Tibial artery (tissue), 4 donors: ENCODE measurements at regions not wholly inside any gene's neighbourhood (a gene's known extent, or its start where the extent isn't known, plus 50 kb on each side); places are given as distances from the start of the nearest gene placed in this dataset.

Source experiments
- DNase-seq, 2 donors: peaks; one replicate each; pipeline ENCODE4 v3.0.0-alpha.2; 2019
- H3K27ac ChIP-seq, 2 donors: fragments of 200-600 bp; sonication (generic) in 1 of 2; 1 replicate in 1 of 2; 2 replicates in 1 of 2; pipeline ENCODE4 v1.5.1; 2018 to 2019; ENCODE audit warnings: mild to moderate bottlenecking in 1 of 2
- H3K27me3 ChIP-seq, 2 donors: fragments of 200-600 bp; sonication (generic) in 1 of 2; one replicate each; pipeline versions ENCODE4 v1.5.1 to v1.6.0; 2016 to 2019
- H3K36me3 ChIP-seq, 3 donors: fragments of 200-600 bp; sonication (generic) in 2 of 3; one replicate each; pipeline ENCODE4 v1.5.1; 2016 to 2019; ENCODE audit warnings: mild to moderate bottlenecking in 2 of 3
- H3K4me1 ChIP-seq, 4 donors: fragments of 200-600 bp; sonication (generic) in 2 of 4; 1 replicate in 3 of 4; 2 replicates in 1 of 4; pipeline ENCODE4 v1.5.1; 2016 to 2019
- H3K4me3 ChIP-seq, 2 donors: fragments of 200-600 bp; sonication (generic) in 1 of 2; 1 replicate in 1 of 2; 2 replicates in 1 of 2; pipeline ENCODE4 v1.5.1; 2018 to 2019; ENCODE audit warnings: mild to moderate bottlenecking in 2 of 2
- H3K9me3 ChIP-seq, 3 donors: fragments of 200-600 bp; sonication (generic) in 1 of 3; one replicate each; pipeline ENCODE4 v1.5.1; 2016 to 2019
- CTCF ChIP-seq, 2 experiments: fragments of 200-600 bp in 1 of 2; fragments of 450-650 bp in 1 of 2; IDR thresholded peaks; one replicate each; pipeline ENCODE4 v1.5.1; 2017 to 2019; ENCODE audit warnings: antibody characterized with exemption in 2 of 2, mild to moderate bottlenecking in 1 of 2, moderate library complexity in 1 of 2
- intact Hi-C: fragments of 100-400 bp; cut with DNase I; formaldehyde crosslinking; loops from one replicate; pipeline ENCODE4 v1.15.0; 2023; ENCODE audit warnings: low total_unique reads

- intact Hi-C loops = no loop called here
- DNase-seq = no peak
- H3K27ac ChIP-seq = no peak overlapping the region
Observed at GRCh38 chr21:17979763-17980162, 160.6 kb upstream of the C21orf91 start.

GRCh38 chr21:17978895-17979294 is 159.7 kb upstream of the C21orf91 start:
- H3K27ac ChIP-seq = no peak overlapping the region
- H3K9me3 ChIP-seq = no peaks in the 10 kb centered on the region
- H3K27me3 ChIP-seq = no peaks in the 10 kb centered on the region
- intact Hi-C loops = no loop called here
- TF ChIP-seq CTCF (IDR thresholded peaks at IDR 0.05) = no peak
- H3K36me3 ChIP-seq = no peaks in the 10 kb centered on the region
- DNase-seq = no peak
- no peak overlapping the region for H3K4me3 ChIP-seq
- peaks cover 0 to 8% (median 0%) of the 10 kb centered on the region in 4 donors for H3K4me1 ChIP-seq

More at GRCh38 chr21:17979763-17980162, 160.6 kb upstream of the C21orf91 start:
- H3K4me1 ChIP-seq = peaks cover 0 to 8% (median 0%) of the 10 kb centered on the region in 4 donors
- no peaks in the 10 kb centered on the region for H3K9me3 ChIP-seq
- no peaks in the 10 kb centered on the region for H3K36me3 ChIP-seq
- no peaks in the 10 kb centered on the region for H3K27me3 ChIP-seq
- no peak for TF ChIP-seq CTCF (IDR thresholded peaks at IDR 0.05)
- no peak overlapping the region for H3K4me3 ChIP-seq

- no peaks in the 10 kb centered on the region for H3K27me3 ChIP-seq
- no peak overlapping the region for H3K4me3 ChIP-seq
- DNase-seq = no peak
- no peak overlapping the region for H3K27ac ChIP-seq
- no peak for TF ChIP-seq CTCF (IDR thresholded peaks at IDR 0.05)
- H3K4me1 ChIP-seq = peaks cover 0 to 8% (median 0%) of the 10 kb centered on the region in 4 donors
- no peaks in the 10 kb centered on the region for H3K9me3 ChIP-seq
- no peaks in the 10 kb centered on the region for H3K36me3 ChIP-seq
- intact Hi-C loops = no loop called here
Observed at GRCh38 chr21:17976691-17977090, 157.5 kb upstream of the C21orf91 start.

- no peak overlapping the region for H3K27ac ChIP-seq
- DNase-seq = no peak
- no peak for TF ChIP-seq CTCF (IDR thresholded peaks at IDR 0.05)
- peaks cover 0 to 8% (median 0%) of the 10 kb centered on the region in 4 donors for H3K4me1 ChIP-seq
- H3K36me3 ChIP-seq = no peaks in the 10 kb centered on the region
- no peaks in the 10 kb centered on the region for H3K27me3 ChIP-seq
- H3K4me3 ChIP-seq = no peak overlapping the region
- intact Hi-C loops = no loop called here
- no peaks in the 10 kb centered on the region for H3K9me3 ChIP-seq
Observed at GRCh38 chr21:17976139-17976538, 157.0 kb upstream of the C21orf91 start.

- no peak for DNase-seq
- TF ChIP-seq CTCF (IDR thresholded peaks at IDR 0.05) = no peak
- Histone ChIP-seq H3K27ac (no peak overlapping the region), H3K4me1 (no peaks in the 10 kb centered on the region), H3K4me3 (no peak overlapping the region), H3K9me3 (no peaks in the 10 kb centered on the region), H3K27me3 (no peaks in the 10 kb centered on the region), H3K36me3 (no peaks in the 10 kb centered on the region)
- intact Hi-C loops = no loop called here
Observed at GRCh38 chr21:17967319-17967718, 148.2 kb upstream of the C21orf91 start.

GRCh38 chr21:17964716-17965115 is 145.6 kb upstream of the C21orf91 start:
- TF ChIP-seq CTCF (IDR thresholded peaks at IDR 0.05) = no peak
- intact Hi-C loops = no loop called here

More at GRCh38 chr21:17964716-17965115, 145.6 kb upstream of the C21orf91 start:
- DNase-seq = no peak
- Histone ChIP-seq H3K4me3 (no peak overlapping the region), H3K4me1 (no peaks in the 10 kb centered on the region), H3K9me3 (no peaks in the 10 kb centered on the region), H3K27ac (no peak overlapping the region), H3K27me3 (no peaks in the 10 kb centered on the region), H3K36me3 (no peaks in the 10 kb centered on the region)
